Stimulated activated naive CD8-positive, alpha-beta T cell treated with anti-CD3 and anti-CD28 coated beads, Interleukin-15, Interleukin-2, amounts not matched to agents 100 U/mL and 50 U/mL, for 24 hours (primary cell): ENCODE measurements at regions not wholly inside any gene's neighbourhood (a gene's known extent, or its start where the extent isn't known, plus 50 kb on each side); places are given as distances from the start of the nearest gene placed in this dataset.
"Not testable (repeated sequence)": the region's sequence is repeated elsewhere in the genome, so short reads cannot be mapped to it uniquely, and the experiment has no call there.

Source experiments
- ATAC-seq: fragments of 150-1000 bp; cut with Tn5 transposase; one replicate; pipeline ENCODE4 v1.10.0; 2021
- DNase-seq: peaks from one replicate; pipeline ENCODE4 v3.0.0; 2021

- ATAC-seq (no peak), DNase-seq (no peak)
Measured at GRCh38 chr6:134609716-134610261, 291.9 kb upstream of the SGK1 start.

- DNase-seq: no peak
- no peak for ATAC-seq
Measured at GRCh38 chr6:134607411-134607810, 289.5 kb upstream of the SGK1 start.

GRCh38 chr6:134605034-134605433, 287.1 kb upstream of the SGK1 start:
- DNase-seq (no peak), ATAC-seq (no peak)

GRCh38 chr6:134604014-134604676, 286.2 kb upstream of the SGK1 start:
- ATAC-seq (no peak), DNase-seq (no peak)

- ATAC-seq (no peak), DNase-seq (no peak)
Measured at GRCh38 chr6:134603561-134603960, 285.6 kb upstream of the SGK1 start.

- DNase-seq (no peak), ATAC-seq (no peak)
Measured at GRCh38 chr6:134602123-134602522, 284.2 kb upstream of the SGK1 start.

GRCh38 chr6:134600671-134601070, 282.8 kb upstream of the SGK1 start:
- ATAC-seq (no peak), DNase-seq (no peak)

GRCh38 chr6:134599079-134599478, 281.2 kb upstream of the SGK1 start:
- no peak for DNase-seq
- ATAC-seq: no peak

GRCh38 chr6:134596191-134596590, 278.3 kb upstream of the SGK1 start:
- DNase-seq (no peak), ATAC-seq (no peak)

GRCh38 chr6:134594881-134595280, 277.0 kb upstream of the SGK1 start:
- ATAC-seq (no peak), DNase-seq (no peak)

- ATAC-seq (no peak), DNase-seq (no peak)
Measured at GRCh38 chr6:134593887-134594286, 276.0 kb upstream of the SGK1 start.

- DNase-seq (no peak), ATAC-seq (no peak)
Measured at GRCh38 chr6:134593442-134593841, 275.5 kb upstream of the SGK1 start.

GRCh38 chr6:134593024-134593423, 275.1 kb upstream of the SGK1 start:
- ATAC-seq (no peak), DNase-seq (no peak)

GRCh38 chr6:134590449-134590848, 272.5 kb upstream of the SGK1 start:
- no peak for DNase-seq
- no peak for ATAC-seq

GRCh38 chr6:134590004-134590403, 272.1 kb upstream of the SGK1 start:
- no peak for ATAC-seq
- DNase-seq: no peak

GRCh38 chr6:134589512-134589911, 271.6 kb upstream of the SGK1 start:
- ATAC-seq (no peak), DNase-seq (no peak)

GRCh38 chr6:134588267-134588666, 270.4 kb upstream of the SGK1 start:
- no peak for ATAC-seq
- no peak for DNase-seq

GRCh38 chr6:134585517-134585873, 267.6 kb upstream of the SGK1 start:
- ATAC-seq (no peak), DNase-seq (no peak)

- no peak for DNase-seq
- ATAC-seq: no peak
Measured at GRCh38 chr6:134584847-134585516, 267.1 kb upstream of the SGK1 start.

- ATAC-seq: no peak
- DNase-seq: no peak
Measured at GRCh38 chr6:134577998-134578397, 260.1 kb upstream of the SGK1 start.

- ATAC-seq (no peak), DNase-seq (no peak)
Measured at GRCh38 chr6:134575221-134575620, 257.3 kb upstream of the SGK1 start.

- DNase-seq (no peak), ATAC-seq (no peak)
Measured at GRCh38 chr6:134574491-134574890, 256.6 kb upstream of the SGK1 start.

GRCh38 chr6:134569996-134570395, 252.1 kb upstream of the SGK1 start:
- DNase-seq, ATAC-seq: not testable (repeated sequence)

GRCh38 chr6:134564705-134565104, 246.8 kb upstream of the SGK1 start:
- ATAC-seq (no peak), DNase-seq (no peak)
